ENCODE measurements at regions not wholly inside any gene's neighbourhood (a gene's known extent, or its start where the extent isn't known, plus 50 kb on each side); places are given as distances from the start of the nearest gene placed in this dataset.

- Histone ChIP-seq H3K9me3 (ENCODE audit: low read length) (no peaks in the 10 kb centered on the region), H2AFZ (ENCODE audit: low read depth, low read length) (peak overlapping the region; percentile 19), H3K36me3 (ENCODE audit: insufficient read depth, low read length) (no peaks in the 10 kb centered on the region), H3K4me2 (ENCODE audit: low read length) (peak overlapping the region; percentile 39), H3K9ac (ENCODE audit: low read length) (peak overlapping the region; percentile 62), H3K9me2 (ENCODE audit: insufficient read depth, low read length) (no peaks in the 10 kb centered on the region), H3K79me2 (replicated peaks; ENCODE audit: insufficient read depth, low read length) (no peaks in the 10 kb centered on the region), H3F3A (ENCODE audit: insufficient read depth, low read length, poor library complexity, severe bottlenecking) (no peaks in the 10 kb centered on the region), H3K27me3 (ENCODE audit: insufficient read depth, low read depth, low read length) (peaks cover 13% of the 10 kb centered on the region), H3K4me3 (ENCODE audit: low read length) (peak overlapping the region; percentile 80), H3K27ac (ENCODE audit: low read length) (no peak overlapping the region), H4K20me1 (ENCODE audit: insufficient read depth) (no peaks in the 10 kb centered on the region)
- TF ChIP-seq RAD21 (conservative IDR thresholded peaks at IDR 0.05) (peak; percentile 43), SMC3 (conservative IDR thresholded peaks at IDR 0.05; ENCODE audit: poor library complexity) (peak; percentile 26), EZH2 (IDR thresholded peaks at IDR 0.05; ENCODE audit: borderline replicate concordance, insufficient read depth, low read length, poor library complexity, severe bottlenecking) (no peak), CTCF (IDR thresholded peaks at IDR 0.05; ENCODE audit: poor library complexity, severe bottlenecking) (peak; percentile 45), EP300 (conservative IDR thresholded peaks at IDR 0.05; ENCODE audit: poor library complexity, severe bottlenecking) (no peak), REST (IDR thresholded peaks at IDR 0.05; ENCODE audit: borderline replicate concordance) (no peak), MXI1 (conservative IDR thresholded peaks at IDR 0.05; ENCODE audit: poor library complexity, severe bottlenecking) (peak; percentile 38), POLR2AphosphoS5 (IDR thresholded peaks at IDR 0.05) (peak; percentile 40)
Measured at GRCh38 chr1:241423541-241424479, 66.8 kb upstream of the RGS7 start.

GRCh38 chr1:241422470-241422869 is 65.5 kb upstream of the RGS7 start:
- no peaks in the 10 kb centered on the region for H3K9me3 ChIP-seq (ENCODE audit: low read length)
- H3K79me2 ChIP-seq (replicated peaks; ENCODE audit: insufficient read depth, low read length) = no peaks in the 10 kb centered on the region
- no peaks in the 10 kb centered on the region for H3F3A ChIP-seq (ENCODE audit: insufficient read depth, low read length, poor library complexity, severe bottlenecking)
- no peaks in the 10 kb centered on the region for H3K9me2 ChIP-seq (ENCODE audit: insufficient read depth, low read length)
- no peak overlapping the region for H3K4me2 ChIP-seq (ENCODE audit: low read length)
- TF ChIP-seq MXI1 (conservative IDR thresholded peaks at IDR 0.05; ENCODE audit: poor library complexity, severe bottlenecking) = no peak
- no peak for TF ChIP-seq EZH2 (IDR thresholded peaks at IDR 0.05; ENCODE audit: borderline replicate concordance, insufficient read depth, low read length, poor library complexity, severe bottlenecking)
- no peak for TF ChIP-seq SMC3 (conservative IDR thresholded peaks at IDR 0.05; ENCODE audit: poor library complexity)
- no peak for TF ChIP-seq RAD21 (conservative IDR thresholded peaks at IDR 0.05)
- TF ChIP-seq POLR2AphosphoS5 (IDR thresholded peaks at IDR 0.05) = no peak
- no peak for TF ChIP-seq REST (IDR thresholded peaks at IDR 0.05; ENCODE audit: borderline replicate concordance)
- no peak for TF ChIP-seq CTCF (IDR thresholded peaks at IDR 0.05; ENCODE audit: poor library complexity, severe bottlenecking)
- no peak for TF ChIP-seq EP300 (conservative IDR thresholded peaks at IDR 0.05; ENCODE audit: poor library complexity, severe bottlenecking)
- no peak for TF ChIP-seq TAF1 (IDR thresholded peaks at IDR 0.05; ENCODE audit: low read depth)
- no peak overlapping the region for H2AFZ ChIP-seq (ENCODE audit: low read depth, low read length)
- no peaks in the 10 kb centered on the region for H4K20me1 ChIP-seq (ENCODE audit: insufficient read depth)
- no peak overlapping the region for H3K27ac ChIP-seq (ENCODE audit: low read length)
- no peak overlapping the region for H3K4me3 ChIP-seq (ENCODE audit: low read length)
- peaks cover 13% of the 10 kb centered on the region for H3K27me3 ChIP-seq (ENCODE audit: insufficient read depth, low read depth, low read length)
- no peak overlapping the region for H3K9ac ChIP-seq (ENCODE audit: low read length)
- no peaks in the 10 kb centered on the region for H3K36me3 ChIP-seq (ENCODE audit: insufficient read depth, low read length)

Measured in neural cell (in vitro differentiated cells).